OCI-LY1 (cell line): ENCODE measurements at regions not wholly inside any gene's neighbourhood (a gene's known extent, or its start where the extent isn't known, plus 50 kb on each side); places are given as distances from the start of the nearest gene placed in this dataset.

Experiments
- H2AFZ ChIP-seq: fragments of 200-600 bp; sonication (generic), shearing (Covaris generic); 2 replicates; pipeline ENCODE4 v1.6.0; 2014; ENCODE audit warnings: antibody characterized with exemption, mild to moderate bottlenecking, low read length
- H3F3A ChIP-seq: fragments of 200-600 bp; sonication (generic), shearing (Covaris generic); 2 replicates; pipeline ENCODE4 v1.6.0; 2014; ENCODE audit warnings: mild to moderate bottlenecking, antibody characterized with exemption, low read length, moderate library complexity; ENCODE audit not compliant: insufficient read depth
- H3K27ac ChIP-seq: fragments of 200-600 bp; sonication (generic); 2 replicates; pipeline ENCODE4 v1.5.1; 2014; ENCODE audit warnings: low read length, mixed run types, mild to moderate bottlenecking, low read depth; ENCODE audit not compliant: poor library complexity, severe bottlenecking
- H3K27me3 ChIP-seq: fragments of 200-600 bp; sonication (generic); 2 replicates; pipeline ENCODE4 v1.6.0; 2014; ENCODE audit warnings: antibody characterized with exemption, mild to moderate bottlenecking, low read length, moderate library complexity; ENCODE audit not compliant: insufficient read depth
- H3K36me3 ChIP-seq: fragments of 200-600 bp; sonication (generic); 2 replicates; pipeline ENCODE4 v1.6.1; 2014; ENCODE audit warnings: mild to moderate bottlenecking, antibody characterized with exemption, low read length, moderate library complexity, mixed read lengths; ENCODE audit not compliant: insufficient read depth
- H3K4me1 ChIP-seq: fragments of 200-600 bp; sonication (generic); 2 replicates; pipeline ENCODE4 v1.5.1; 2014; ENCODE audit warnings: mild to moderate bottlenecking, low read length, moderate library complexity; ENCODE audit not compliant: insufficient read depth, severe bottlenecking
- H3K4me2 ChIP-seq: fragments of 200-600 bp; sonication (generic), shearing (Covaris generic); 2 replicates; pipeline ENCODE4 v1.6.1; 2014; ENCODE audit warnings: low read length
- H3K4me3 ChIP-seq: fragments of 200-600 bp; sonication (generic); 2 replicates; pipeline ENCODE4 v1.5.1; 2014; ENCODE audit warnings: low read length, low read depth, mild to moderate bottlenecking, mixed read lengths; ENCODE audit not compliant: poor library complexity, severe bottlenecking
- H3K79me2 ChIP-seq: fragments of 200-600 bp; shearing (Covaris generic); 2 replicates; pipeline ENCODE4 v1.6.1; 2016; ENCODE audit warnings: mixed run types, low read length, mixed read lengths; ENCODE audit not compliant: insufficient read depth
- H3K9ac ChIP-seq: fragments of 200-600 bp; sonication (generic), shearing (Covaris generic); 2 replicates; pipeline ENCODE4 v1.6.1; 2014; ENCODE audit warnings: mild to moderate bottlenecking, low read length, mixed read lengths
- H3K9me2 ChIP-seq: fragments of 200-600 bp; sonication (generic), shearing (Covaris generic); 2 replicates; pipeline ENCODE4 v1.6.1; 2014; ENCODE audit warnings: low read depth, mild to moderate bottlenecking, low read length, mixed read lengths
- H3K9me3 ChIP-seq: fragments of 200-600 bp; shearing (Covaris generic); 2 replicates; pipeline ENCODE4 v1.6.1; 2014; ENCODE audit warnings: low read length, mixed read lengths
- H4K20me1 ChIP-seq: fragments of 200-600 bp; sonication (generic), shearing (Covaris generic); 2 replicates; pipeline ENCODE4 v1.6.0; 2016; ENCODE audit warnings: mild to moderate bottlenecking, low read length; ENCODE audit not compliant: insufficient read depth
- CTCF ChIP-seq: fragments of 200-600 bp; sonication (generic), shearing (Covaris generic); IDR thresholded peaks from 2 replicates; pipeline ENCODE4 v1.5.1; 2017; ENCODE audit warnings: mild to moderate bottlenecking, antibody characterized with exemption, low read length, moderate library complexity, mixed read lengths
- EZH2 ChIP-seq: fragments of 200-600 bp; sonication (generic), shearing (Covaris generic); IDR thresholded peaks from 2 replicates; pipeline ENCODE4 v1.8.0; 2017; ENCODE audit warnings: borderline replicate concordance, mixed run types, mild to moderate bottlenecking, antibody characterized with exemption, low read length, moderate library complexity, mixed read lengths

- Histone ChIP-seq H3K4me3 (no peak overlapping the region), H4K20me1 (no peaks in the 10 kb centered on the region), H3K79me2 (no peaks in the 10 kb centered on the region), H3K36me3 (no peaks in the 10 kb centered on the region), H3K4me1 (no peaks in the 10 kb centered on the region), H3K27ac (no peak overlapping the region), H3K9ac (no peak overlapping the region), H3K4me2 (no peak overlapping the region), H3K9me2 (no peaks in the 10 kb centered on the region), H2AFZ (no peak overlapping the region), H3K27me3 (no peaks in the 10 kb centered on the region), H3K9me3 (no peaks in the 10 kb centered on the region), H3F3A (no peaks in the 10 kb centered on the region)
- TF ChIP-seq EZH2 (no peak), CTCF (no peak)
These were observed 64.7 kb downstream of the SOX9 start for GRCh38 chr17:72185564-72185963.

- Histone ChIP-seq H4K20me1 (no peaks in the 10 kb centered on the region), H3K9me2 (no peaks in the 10 kb centered on the region), H3K27ac (no peak overlapping the region), H3K4me2 (no peak overlapping the region), H3K36me3 (no peaks in the 10 kb centered on the region), H2AFZ (no peak overlapping the region), H3K79me2 (no peaks in the 10 kb centered on the region), H3F3A (no peaks in the 10 kb centered on the region), H3K27me3 (no peaks in the 10 kb centered on the region), H3K9ac (no peak overlapping the region), H3K4me1 (no peaks in the 10 kb centered on the region), H3K9me3 (no peaks in the 10 kb centered on the region), H3K4me3 (no peak overlapping the region)
- TF ChIP-seq CTCF (no peak), EZH2 (no peak)
These were observed 66.7 kb downstream of the SOX9 start for GRCh38 chr17:72187556-72187955.

- H3K4me2 ChIP-seq, result no peak overlapping the region
- H3K79me2 ChIP-seq, result no peaks in the 10 kb centered on the region
- H2AFZ ChIP-seq, result no peak overlapping the region
These were observed 68.0 kb downstream of the SOX9 start for GRCh38 chr17:72188801-72189200.

More at GRCh38 chr17:72188801-72189200, 68.0 kb downstream of the SOX9 start:
- Histone ChIP-seq H3K27me3 (0 out of 2 replicates have a peak, but pooled peaks cover 3% of the 10 kb centered on the region), H3K36me3 (no peaks in the 10 kb centered on the region), H3K9ac (no peak overlapping the region), H3F3A (no peaks in the 10 kb centered on the region), H3K9me3 (no peaks in the 10 kb centered on the region), H4K20me1 (no peaks in the 10 kb centered on the region), H3K4me3 (no peak overlapping the region), H3K27ac (no peak overlapping the region), H3K4me1 (no peaks in the 10 kb centered on the region), H3K9me2 (no peaks in the 10 kb centered on the region)
- TF ChIP-seq EZH2 (no peak), CTCF (no peak)
